ENCODE measurements at regions not wholly inside any gene's neighbourhood (a gene's known extent, or its start where the extent isn't known, plus 50 kb on each side); places are given as distances from the start of the nearest gene placed in this dataset.

- TF ChIP-seq CTCF (IDR thresholded peaks at IDR 0.05; ENCODE audit: poor library complexity): no peak
- TF ChIP-seq EZH2phosphoT487 (IDR thresholded peaks at IDR 0.05; ENCODE audit: low read depth, severe bottlenecking, unreplicated experiment): no peak
- TF ChIP-seq EZH2 (IDR thresholded peaks at IDR 0.05; ENCODE audit: borderline replicate concordance): no peak
These were observed 133.2 kb downstream of the MAP3K21 start for GRCh38 chr1:233460692-233461091.
